Panc1 (cell line): ENCODE measurements at regions not wholly inside any gene's neighbourhood (a gene's known extent, or its start where the extent isn't known, plus 50 kb on each side); places are given as distances from the start of the nearest gene placed in this dataset.

ENCODE experiments used
- POLR2AphosphoS5 ChIP-seq: IDR thresholded peaks from 2 replicates; pipeline ENCODE4 v1.6.1; 2012; ENCODE audit warnings: mild to moderate bottlenecking, low read depth, low read length, moderate library complexity
- TF ChIP-seq, protein P1 (sequence below): fragments of 450-650 bp; IDR thresholded peaks from 2 replicates; pipeline ENCODE4 v1.5.1; 2017; ENCODE audit warnings: mild to moderate bottlenecking

DNA sequence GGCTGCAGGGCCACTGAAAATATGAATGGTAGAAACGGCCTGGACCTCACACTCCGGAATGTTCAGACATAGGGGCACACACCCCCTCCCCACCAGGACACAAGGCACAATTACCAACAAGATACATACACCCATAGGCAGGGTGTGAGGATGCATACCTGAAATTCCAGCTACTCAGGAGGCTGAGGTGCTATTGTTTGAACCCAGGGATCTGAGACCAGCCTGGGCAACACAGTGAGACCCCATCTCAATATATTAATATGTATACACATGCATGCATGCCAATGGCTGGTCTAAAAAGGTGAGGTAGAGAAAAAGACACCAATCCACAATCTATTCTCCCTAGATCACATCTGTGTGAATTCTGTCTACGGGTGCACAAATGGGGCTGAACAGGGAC is 403.3 kb downstream of the SHANK2 start:
- TF ChIP-seq, protein P1, sequence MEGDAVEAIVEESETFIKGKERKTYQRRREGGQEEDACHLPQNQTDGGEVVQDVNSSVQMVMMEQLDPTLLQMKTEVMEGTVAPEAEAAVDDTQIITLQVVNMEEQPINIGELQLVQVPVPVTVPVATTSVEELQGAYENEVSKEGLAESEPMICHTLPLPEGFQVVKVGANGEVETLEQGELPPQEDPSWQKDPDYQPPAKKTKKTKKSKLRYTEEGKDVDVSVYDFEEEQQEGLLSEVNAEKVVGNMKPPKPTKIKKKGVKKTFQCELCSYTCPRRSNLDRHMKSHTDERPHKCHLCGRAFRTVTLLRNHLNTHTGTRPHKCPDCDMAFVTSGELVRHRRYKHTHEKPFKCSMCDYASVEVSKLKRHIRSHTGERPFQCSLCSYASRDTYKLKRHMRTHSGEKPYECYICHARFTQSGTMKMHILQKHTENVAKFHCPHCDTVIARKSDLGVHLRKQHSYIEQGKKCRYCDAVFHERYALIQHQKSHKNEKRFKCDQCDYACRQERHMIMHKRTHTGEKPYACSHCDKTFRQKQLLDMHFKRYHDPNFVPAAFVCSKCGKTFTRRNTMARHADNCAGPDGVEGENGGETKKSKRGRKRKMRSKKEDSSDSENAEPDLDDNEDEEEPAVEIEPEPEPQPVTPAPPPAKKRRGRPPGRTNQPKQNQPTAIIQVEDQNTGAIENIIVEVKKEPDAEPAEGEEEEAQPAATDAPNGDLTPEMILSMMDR, result no peak
- no peak for TF ChIP-seq POLR2AphosphoS5
